Chondrocyte (in vitro differentiated cells): ENCODE measurements at regions not wholly inside any gene's neighbourhood (a gene's known extent, or its start where the extent isn't known, plus 50 kb on each side); places are given as distances from the start of the nearest gene placed in this dataset.

Experiments
- DNase-seq: peaks from one replicate; pipeline ENCODE4 v3.0.0; 2021; ENCODE audit warnings: mixed read lengths, low spot score
- H3K27ac Mint-ChIP-seq: one replicate; pipeline ENCODE4 v1.8.0; 2021; ENCODE audit warnings: mild to moderate bottlenecking, moderate library complexity, mixed read lengths; ENCODE audit not compliant: unreplicated experiment
- H3K27me3 Mint-ChIP-seq: 2 replicates; pipeline ENCODE4 v1.8.0; 2021; ENCODE audit warnings: low read depth, mixed read lengths
- H3K36me3 Mint-ChIP-seq: 2 replicates; pipeline ENCODE4 v1.8.0; 2021; ENCODE audit warnings: low read depth, mixed read lengths
- H3K4me1 Mint-ChIP-seq: 2 replicates; pipeline ENCODE4 v1.8.0; 2021; ENCODE audit warnings: low read depth, mild to moderate bottlenecking, mixed read lengths
- H3K4me3 Mint-ChIP-seq: one replicate; pipeline ENCODE4 v1.8.0; 2021; ENCODE audit warnings: mild to moderate bottlenecking, moderate library complexity, mixed read lengths; ENCODE audit not compliant: unreplicated experiment
- H3K9me3 Mint-ChIP-seq: 2 replicates; pipeline ENCODE4 v1.8.0; 2021; ENCODE audit warnings: low read depth, mixed read lengths
- CTCF ChIP-seq: fragments of 200-600 bp; sonication (generic); IDR thresholded peaks from 2 replicates; pipeline ENCODE4 v1.5.0; 2021; ENCODE audit warnings: antibody characterized with exemption, mild to moderate bottlenecking, moderate library complexity

- Mint-ChIP-seq H3K4me3 (no peak overlapping the region), H3K4me1 (no peaks in the 10 kb centered on the region), H3K27me3 (peaks cover 2% of the 10 kb centered on the region), H3K9me3 (peaks cover 4% of the 10 kb centered on the region), H3K27ac (no peak overlapping the region), H3K36me3 (peaks cover 1% of the 10 kb centered on the region)
- no peak for TF ChIP-seq CTCF
- no peak for DNase-seq
These were observed 274.8 kb upstream of the GULP1 start for GRCh38 chr2:188016917-188017316.

GRCh38 chr2:188022389-188022788 lies 269.3 kb upstream of the GULP1 start:
- Mint-ChIP-seq H3K4me3 (no peak overlapping the region), H3K27ac (no peak overlapping the region), H3K4me1 (peaks cover 3% of the 10 kb centered on the region), H3K27me3 (no peaks in the 10 kb centered on the region), H3K36me3 (peaks cover 1% of the 10 kb centered on the region), H3K9me3 (peaks cover 12% of the 10 kb centered on the region)
- TF ChIP-seq CTCF: no peak
- no peak for DNase-seq

GRCh38 chr2:188023035-188023434 lies 268.6 kb upstream of the GULP1 start:
- H3K27ac Mint-ChIP-seq: no peak overlapping the region
- H3K4me3 Mint-ChIP-seq: no peak overlapping the region
- H3K4me1 Mint-ChIP-seq: peaks cover 3% of the 10 kb centered on the region
- TF ChIP-seq CTCF: no peak
- peaks cover 12% of the 10 kb centered on the region for H3K9me3 Mint-ChIP-seq
- DNase-seq: no peak
- H3K36me3 Mint-ChIP-seq: peaks cover 1% of the 10 kb centered on the region
- no peaks in the 10 kb centered on the region for H3K27me3 Mint-ChIP-seq

- Mint-ChIP-seq H3K36me3 (peaks cover 1% of the 10 kb centered on the region), H3K4me3 (no peak overlapping the region), H3K27ac (no peak overlapping the region), H3K9me3 (peaks cover 12% of the 10 kb centered on the region), H3K27me3 (no peaks in the 10 kb centered on the region), H3K4me1 (peaks cover 3% of the 10 kb centered on the region)
- no peak for TF ChIP-seq CTCF
- no peak for DNase-seq
These were observed 266.9 kb upstream of the GULP1 start for GRCh38 chr2:188024811-188025210.

- Mint-ChIP-seq H3K27ac (no peak overlapping the region), H3K36me3 (peaks cover 1% of the 10 kb centered on the region), H3K9me3 (peaks cover 9% of the 10 kb centered on the region), H3K4me1 (no peaks in the 10 kb centered on the region), H3K4me3 (no peak overlapping the region), H3K27me3 (peaks cover 4% of the 10 kb centered on the region)
- no peak for DNase-seq
- TF ChIP-seq CTCF: no peak
These were observed 262.9 kb upstream of the GULP1 start for GRCh38 chr2:188028739-188029138.
